Neural cell (in vitro differentiated cells): ENCODE measurements at regions not wholly inside any gene's neighbourhood (a gene's known extent, or its start where the extent isn't known, plus 50 kb on each side); places are given as distances from the start of the nearest gene placed in this dataset.

Experiments
- CTCF ChIP-seq: fragments of 450-650 bp; IDR thresholded peaks from 2 replicates; pipeline ENCODE4 v1.5.1; 2014; ENCODE audit warnings: antibody characterized with exemption, mild to moderate bottlenecking, moderate library complexity; ENCODE audit not compliant: poor library complexity, severe bottlenecking
- EP300 ChIP-seq: fragments of 450-650 bp; conservative IDR thresholded peaks from 2 replicates; pipeline ENCODE4 v1.6.1; 2014; ENCODE audit warnings: antibody characterized with exemption, mild to moderate bottlenecking, moderate library complexity; ENCODE audit not compliant: poor library complexity, severe bottlenecking
- EZH2 ChIP-seq: fragments of 200-600, 300-800 bp; shearing (Covaris generic), sonication (generic); IDR thresholded peaks from 2 replicates; pipeline ENCODE4 v1.6.1; 2014; ENCODE audit warnings: antibody characterized with exemption, low read length, borderline replicate concordance, mild to moderate bottlenecking; ENCODE audit not compliant: insufficient read depth, poor library complexity, severe bottlenecking
- RAD21 ChIP-seq: fragments of 450-650 bp; conservative IDR thresholded peaks from 2 replicates; pipeline ENCODE4 v1.6.1; 2014; ENCODE audit warnings: antibody characterized with exemption, mild to moderate bottlenecking, moderate library complexity
- TAF1 ChIP-seq: IDR thresholded peaks from 2 replicates; pipeline ENCODE4 v1.6.1; 2012; ENCODE audit warnings: low read depth
- TF ChIP-seq, protein P1 (sequence below): IDR thresholded peaks from 2 replicates; pipeline ENCODE4 v1.6.1; 2012; ENCODE audit warnings: borderline replicate concordance

DNA sequence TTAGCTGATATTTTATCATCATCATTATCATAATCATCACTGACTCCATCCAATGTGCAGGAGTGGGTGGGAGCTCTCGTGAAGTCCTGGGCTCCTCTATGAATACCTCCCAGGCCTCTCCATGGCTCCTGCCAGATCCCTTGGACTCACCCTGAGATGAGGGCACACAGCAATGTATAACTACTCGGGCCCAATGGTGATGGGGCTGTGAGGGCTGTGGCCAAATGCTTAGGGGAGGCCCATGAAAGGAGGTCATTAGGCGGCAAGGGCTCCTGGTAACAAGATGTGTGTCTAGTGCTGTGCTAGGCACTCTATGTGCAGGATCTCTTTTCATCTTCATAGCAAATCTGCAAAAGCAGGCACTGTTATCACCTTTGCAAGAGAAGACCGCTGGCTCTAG is 270.9 kb downstream of the GLRX3 start:
- no peak for TF ChIP-seq TAF1
- TF ChIP-seq CTCF: no peak
- no peak for TF ChIP-seq EZH2
- no peak for TF ChIP-seq EP300
- TF ChIP-seq RAD21: no peak
- TF ChIP-seq, protein P1, sequence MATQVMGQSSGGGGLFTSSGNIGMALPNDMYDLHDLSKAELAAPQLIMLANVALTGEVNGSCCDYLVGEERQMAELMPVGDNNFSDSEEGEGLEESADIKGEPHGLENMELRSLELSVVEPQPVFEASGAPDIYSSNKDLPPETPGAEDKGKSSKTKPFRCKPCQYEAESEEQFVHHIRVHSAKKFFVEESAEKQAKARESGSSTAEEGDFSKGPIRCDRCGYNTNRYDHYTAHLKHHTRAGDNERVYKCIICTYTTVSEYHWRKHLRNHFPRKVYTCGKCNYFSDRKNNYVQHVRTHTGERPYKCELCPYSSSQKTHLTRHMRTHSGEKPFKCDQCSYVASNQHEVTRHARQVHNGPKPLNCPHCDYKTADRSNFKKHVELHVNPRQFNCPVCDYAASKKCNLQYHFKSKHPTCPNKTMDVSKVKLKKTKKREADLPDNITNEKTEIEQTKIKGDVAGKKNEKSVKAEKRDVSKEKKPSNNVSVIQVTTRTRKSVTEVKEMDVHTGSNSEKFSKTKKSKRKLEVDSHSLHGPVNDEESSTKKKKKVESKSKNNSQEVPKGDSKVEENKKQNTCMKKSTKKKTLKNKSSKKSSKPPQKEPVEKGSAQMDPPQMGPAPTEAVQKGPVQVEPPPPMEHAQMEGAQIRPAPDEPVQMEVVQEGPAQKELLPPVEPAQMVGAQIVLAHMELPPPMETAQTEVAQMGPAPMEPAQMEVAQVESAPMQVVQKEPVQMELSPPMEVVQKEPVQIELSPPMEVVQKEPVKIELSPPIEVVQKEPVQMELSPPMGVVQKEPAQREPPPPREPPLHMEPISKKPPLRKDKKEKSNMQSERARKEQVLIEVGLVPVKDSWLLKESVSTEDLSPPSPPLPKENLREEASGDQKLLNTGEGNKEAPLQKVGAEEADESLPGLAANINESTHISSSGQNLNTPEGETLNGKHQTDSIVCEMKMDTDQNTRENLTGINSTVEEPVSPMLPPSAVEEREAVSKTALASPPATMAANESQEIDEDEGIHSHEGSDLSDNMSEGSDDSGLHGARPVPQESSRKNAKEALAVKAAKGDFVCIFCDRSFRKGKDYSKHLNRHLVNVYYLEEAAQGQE: no peak
